ENCODE measurements at regions not wholly inside any gene's neighbourhood (a gene's known extent, or its start where the extent isn't known, plus 50 kb on each side); places are given as distances from the start of the nearest gene placed in this dataset.

- Histone ChIP-seq H3K27ac (replicated peaks; ENCODE audit: low read length) (no peak overlapping the region), H2BK5ac (ENCODE audit: low read length) (no peak overlapping the region), H3K36me3 (replicated peaks in 1 of 2; ENCODE audit: control insufficient read depth in 2 of 2, insufficient read depth in 2 of 2, low read length in 2 of 2) (no peaks in the 10 kb centered on the region), H3K4me3 (ENCODE audit: low read length in 2 of 2) (no peak overlapping the region), H3K18ac (ENCODE audit: low read length) (no peak overlapping the region), H3K4me1 (ENCODE audit: control insufficient read depth in 2 of 2, insufficient read depth in 1 of 2, low read depth in 1 of 2, low read length in 2 of 2) (peaks cover 0 to 2% of the 10 kb centered on the region in 2 donors), H3K4me2 (ENCODE audit: insufficient read depth, low read length, poor library complexity, severe bottlenecking) (no peak overlapping the region), H4K91ac (ENCODE audit: low read depth, low read length, poor library complexity) (no peak overlapping the region), H4K8ac (ENCODE audit: low read depth, low read length) (no peak overlapping the region), H3K14ac (ENCODE audit: low read length) (no peak overlapping the region), H3K79me1 (ENCODE audit: low read depth, low read length) (no peaks in the 10 kb centered on the region), H2AFZ (ENCODE audit: low read length) (no peak overlapping the region), H2BK15ac (ENCODE audit: low read length) (no peak overlapping the region), H2AK5ac (ENCODE audit: low read depth, low read length) (no peak overlapping the region), H2BK120ac (ENCODE audit: low read depth, low read length) (no peak overlapping the region), H3K23ac (ENCODE audit: low read depth, low read length, poor library complexity) (no peak overlapping the region), H3K9ac (ENCODE audit: low read depth, low read length, poor library complexity) (no peak overlapping the region), H2BK12ac (ENCODE audit: low read length) (no peak overlapping the region), H3K27me3 (ENCODE audit: control insufficient read depth in 3 of 3, insufficient read depth in 3 of 3, low read depth in 1 of 3, low read length in 3 of 3) (no peaks in the 10 kb centered on the region), H3K4ac (ENCODE audit: low read length) (no peak overlapping the region), H3K9me3 (replicated peaks in 1 of 2; ENCODE audit: control insufficient read depth in 2 of 2, insufficient read depth in 1 of 2, low read depth in 1 of 2, low read length in 2 of 2) (peaks cover 0 to under 1% of the 10 kb centered on the region in 2 donors)
- no CpG with 5 or more reads among the region's 7 CpGs for WGBS, 2 donors (ENCODE audit: extremely low coverage in 2 of 2, insufficient read length in 2 of 2, insufficient replicate concordance in 1 of 2)
- no peak for DNase-seq (ENCODE audit: low spot score)
Measured at GRCh38 chr2:67834482-67834881, 228.3 kb downstream of the C1D start.

- H3K4me3 ChIP-seq (ENCODE audit: low read length in 2 of 2): no peak overlapping the region
- H3K27me3 ChIP-seq (ENCODE audit: control insufficient read depth in 3 of 3, insufficient read depth in 3 of 3, low read depth in 1 of 3, low read length in 3 of 3): no peaks in the 10 kb centered on the region
- no peak overlapping the region for H3K4me2 ChIP-seq (ENCODE audit: insufficient read depth, low read length, poor library complexity, severe bottlenecking)
- no peak overlapping the region for H2BK120ac ChIP-seq (ENCODE audit: low read depth, low read length)
- H3K9ac ChIP-seq (ENCODE audit: low read depth, low read length, poor library complexity): no peak overlapping the region
- no peak overlapping the region for H2AFZ ChIP-seq (ENCODE audit: low read length)
- no peak overlapping the region for H4K91ac ChIP-seq (ENCODE audit: low read depth, low read length, poor library complexity)
- peaks cover 0 to 2% of the 10 kb centered on the region in 2 donors for H3K4me1 ChIP-seq (ENCODE audit: control insufficient read depth in 2 of 2, insufficient read depth in 1 of 2, low read depth in 1 of 2, low read length in 2 of 2)
- no peaks in the 10 kb centered on the region for H3K36me3 ChIP-seq (replicated peaks in 1 of 2; ENCODE audit: control insufficient read depth in 2 of 2, insufficient read depth in 2 of 2, low read length in 2 of 2)
- H2BK15ac ChIP-seq (ENCODE audit: low read length): no peak overlapping the region
- no peak overlapping the region for H3K18ac ChIP-seq (ENCODE audit: low read length)
- no peak overlapping the region for H2AK5ac ChIP-seq (ENCODE audit: low read depth, low read length)
- no peak overlapping the region for H3K4ac ChIP-seq (ENCODE audit: low read length)
- H3K14ac ChIP-seq (ENCODE audit: low read length): no peak overlapping the region
- H3K23ac ChIP-seq (ENCODE audit: low read depth, low read length, poor library complexity): no peak overlapping the region
- H2BK5ac ChIP-seq (ENCODE audit: low read length): no peak overlapping the region
- WGBS, 2 donors (ENCODE audit: extremely low coverage in 2 of 2, insufficient read length in 2 of 2, insufficient replicate concordance in 1 of 2): no CpG with 5 or more reads among the region's 3 CpGs
- H3K9me3 ChIP-seq (replicated peaks in 1 of 2; ENCODE audit: control insufficient read depth in 2 of 2, insufficient read depth in 1 of 2, low read depth in 1 of 2, low read length in 2 of 2): no peaks in the 10 kb centered on the region
- no peak for DNase-seq (ENCODE audit: low spot score)
- no peak overlapping the region for H3K27ac ChIP-seq (replicated peaks; ENCODE audit: low read length)
- H4K8ac ChIP-seq (ENCODE audit: low read depth, low read length): no peak overlapping the region
- no peaks in the 10 kb centered on the region for H3K79me1 ChIP-seq (ENCODE audit: low read depth, low read length)
- no peak overlapping the region for H2BK12ac ChIP-seq (ENCODE audit: low read length)
Measured at GRCh38 chr2:67835266-67835665, 227.5 kb downstream of the C1D start.

GRCh38 chr2:67836866-67837265 lies 225.9 kb downstream of the C1D start:
- H3K27ac ChIP-seq (replicated peaks; ENCODE audit: low read length): no peak overlapping the region
- no CpG with 5 or more reads among the region's 5 CpGs for WGBS, 2 donors (ENCODE audit: extremely low coverage in 2 of 2, insufficient read length in 2 of 2, insufficient replicate concordance in 1 of 2)

GRCh38 chr2:67838205-67838604 lies 224.6 kb downstream of the C1D start:
- H2BK5ac ChIP-seq (ENCODE audit: low read length): no peak overlapping the region
- no peak overlapping the region for H3K14ac ChIP-seq (ENCODE audit: low read length)
- no peak overlapping the region for H2AFZ ChIP-seq (ENCODE audit: low read length)
- no peak overlapping the region for H3K18ac ChIP-seq (ENCODE audit: low read length)
- no peaks in the 10 kb centered on the region for H3K27me3 ChIP-seq (ENCODE audit: control insufficient read depth in 3 of 3, insufficient read depth in 3 of 3, low read depth in 1 of 3, low read length in 3 of 3)
- no peak overlapping the region for H3K4me2 ChIP-seq (ENCODE audit: insufficient read depth, low read length, poor library complexity, severe bottlenecking)
- no peak overlapping the region for H3K9ac ChIP-seq (ENCODE audit: low read depth, low read length, poor library complexity)
- no peak overlapping the region for H2BK15ac ChIP-seq (ENCODE audit: low read length)
- no peak overlapping the region for H4K91ac ChIP-seq (ENCODE audit: low read depth, low read length, poor library complexity)
- no peak for DNase-seq (ENCODE audit: low spot score)
- H2AK5ac ChIP-seq (ENCODE audit: low read depth, low read length): no peak overlapping the region
- H2BK120ac ChIP-seq (ENCODE audit: low read depth, low read length): no peak overlapping the region
- H3K36me3 ChIP-seq (replicated peaks in 1 of 2; ENCODE audit: control insufficient read depth in 2 of 2, insufficient read depth in 2 of 2, low read length in 2 of 2): no peaks in the 10 kb centered on the region
- H3K4me1 ChIP-seq (ENCODE audit: control insufficient read depth in 2 of 2, insufficient read depth in 1 of 2, low read depth in 1 of 2, low read length in 2 of 2): peaks cover 0 to 2% of the 10 kb centered on the region in 2 donors
- H3K27ac ChIP-seq (replicated peaks; ENCODE audit: low read length): no peak overlapping the region
- H3K4ac ChIP-seq (ENCODE audit: low read length): no peak overlapping the region
- no peak overlapping the region for H3K23ac ChIP-seq (ENCODE audit: low read depth, low read length, poor library complexity)
- H4K8ac ChIP-seq (ENCODE audit: low read depth, low read length): no peak overlapping the region
- H3K79me1 ChIP-seq (ENCODE audit: low read depth, low read length): no peaks in the 10 kb centered on the region
- no peaks in the 10 kb centered on the region for H3K9me3 ChIP-seq (replicated peaks in 1 of 2; ENCODE audit: control insufficient read depth in 2 of 2, insufficient read depth in 1 of 2, low read depth in 1 of 2, low read length in 2 of 2)
- no peak overlapping the region for H3K4me3 ChIP-seq (ENCODE audit: low read length in 2 of 2)
- no peak overlapping the region for H2BK12ac ChIP-seq (ENCODE audit: low read length)
- WGBS, 2 donors (ENCODE audit: extremely low coverage in 2 of 2, insufficient read length in 2 of 2, insufficient replicate concordance in 1 of 2): no CpG with 5 or more reads among the region's 3 CpGs

More at GRCh38 chr2:67836866-67837265, 225.9 kb downstream of the C1D start:
- H3K4me3 ChIP-seq (ENCODE audit: low read length in 2 of 2): no peak overlapping the region
- H3K4me2 ChIP-seq (ENCODE audit: insufficient read depth, low read length, poor library complexity, severe bottlenecking): no peak overlapping the region
- H2BK12ac ChIP-seq (ENCODE audit: low read length): no peak overlapping the region
- H2BK15ac ChIP-seq (ENCODE audit: low read length): no peak overlapping the region
- H2BK5ac ChIP-seq (ENCODE audit: low read length): no peak overlapping the region
- H3K23ac ChIP-seq (ENCODE audit: low read depth, low read length, poor library complexity): no peak overlapping the region
- H2AFZ ChIP-seq (ENCODE audit: low read length): no peak overlapping the region
- no peak overlapping the region for H3K9ac ChIP-seq (ENCODE audit: low read depth, low read length, poor library complexity)
- H3K4me1 ChIP-seq (ENCODE audit: control insufficient read depth in 2 of 2, insufficient read depth in 1 of 2, low read depth in 1 of 2, low read length in 2 of 2): peaks cover 0 to 2% of the 10 kb centered on the region in 2 donors
- H3K18ac ChIP-seq (ENCODE audit: low read length): no peak overlapping the region
- no peaks in the 10 kb centered on the region for H3K36me3 ChIP-seq (replicated peaks in 1 of 2; ENCODE audit: control insufficient read depth in 2 of 2, insufficient read depth in 2 of 2, low read length in 2 of 2)
- no peaks in the 10 kb centered on the region for H3K9me3 ChIP-seq (replicated peaks in 1 of 2; ENCODE audit: control insufficient read depth in 2 of 2, insufficient read depth in 1 of 2, low read depth in 1 of 2, low read length in 2 of 2)
- H3K4ac ChIP-seq (ENCODE audit: low read length): no peak overlapping the region
- no peak overlapping the region for H2BK120ac ChIP-seq (ENCODE audit: low read depth, low read length)
- no peak for DNase-seq (ENCODE audit: low spot score)
- H3K79me1 ChIP-seq (ENCODE audit: low read depth, low read length): no peaks in the 10 kb centered on the region
- H2AK5ac ChIP-seq (ENCODE audit: low read depth, low read length): no peak overlapping the region
- no peaks in the 10 kb centered on the region for H3K27me3 ChIP-seq (ENCODE audit: control insufficient read depth in 3 of 3, insufficient read depth in 3 of 3, low read depth in 1 of 3, low read length in 3 of 3)
- H3K14ac ChIP-seq (ENCODE audit: low read length): no peak overlapping the region
- H4K91ac ChIP-seq (ENCODE audit: low read depth, low read length, poor library complexity): no peak overlapping the region
- H4K8ac ChIP-seq (ENCODE audit: low read depth, low read length): no peak overlapping the region
